GM23338 (cell line): ENCODE measurements at regions not wholly inside any gene's neighbourhood (a gene's known extent, or its start where the extent isn't known, plus 50 kb on each side); places are given as distances from the start of the nearest gene placed in this dataset.

Experiments
- ATAC-seq: fragments of 200-7000 bp; cut with Tn5 transposase; 3 replicates; pipeline ENCODE4 v1.9.1; 2020
- DNase-seq: peaks from one replicate; pipeline ENCODE4 v3.0.0-alpha.2; 2015; ENCODE audit warnings: low spot score
- H2AFZ ChIP-seq: fragments of 200-600 bp; sonication (generic); 2 replicates; pipeline ENCODE4 v1.8.0; 2016; ENCODE audit warnings: antibody characterized with exemption, mild to moderate bottlenecking, moderate library complexity
- H3F3A ChIP-seq: fragments of 200-600 bp; sonication (generic); replicated peaks from 2 replicates; pipeline ENCODE4 v1.8.0; 2017; ENCODE audit warnings: antibody characterized with exemption, mixed run types, low read depth
- H3K27ac ChIP-seq: fragments of 200-600 bp; sonication (generic); 2 replicates; pipeline ENCODE4 v1.6.1; 2016; ENCODE audit warnings: low read depth
- H3K27me3 ChIP-seq: fragments of 200-600 bp; sonication (generic); 2 replicates; pipeline ENCODE4 v1.8.0; 2016; ENCODE audit warnings: mild to moderate bottlenecking, mixed run types, moderate library complexity; ENCODE audit not compliant: insufficient read depth
- H3K36me3 ChIP-seq: fragments of 200-600 bp; sonication (generic); 2 replicates; pipeline ENCODE4 v1.8.0; 2016; ENCODE audit warnings: mild to moderate bottlenecking; ENCODE audit not compliant: insufficient read depth
- H3K4me1 ChIP-seq: fragments of 200-600 bp; sonication (generic); 2 replicates; pipeline ENCODE4 v1.8.0; 2016; ENCODE audit warnings: mild to moderate bottlenecking, moderate library complexity; ENCODE audit not compliant: insufficient read depth
- H3K4me2 ChIP-seq: fragments of 200-600 bp; sonication (generic); 2 replicates; pipeline ENCODE4 v1.7.1; 2017; ENCODE audit warnings: mixed run types
- H3K4me3 ChIP-seq: fragments of 200-600 bp; sonication (generic); 2 replicates; pipeline ENCODE4 v1.6.1; 2016; ENCODE audit warnings: mixed run types
- H3K79me2 ChIP-seq: fragments of 200-600 bp; sonication (generic); replicated peaks from 2 replicates; pipeline ENCODE4 v1.8.0; 2017; ENCODE audit warnings: mild to moderate bottlenecking; ENCODE audit not compliant: insufficient read depth
- H3K9me2 ChIP-seq: fragments of 200-600 bp; sonication (generic); 2 replicates; pipeline ENCODE4 v1.8.0; 2017; ENCODE audit not compliant: insufficient read depth
- H4K20me1 ChIP-seq: fragments of 200-600 bp; sonication (generic); replicated peaks from 2 replicates; pipeline ENCODE4 v1.8.0; 2017; ENCODE audit warnings: mild to moderate bottlenecking; ENCODE audit not compliant: insufficient read depth
- H3K27ac Mint-ChIP-seq: 2 replicates; pipeline ENCODE4 v1.8.0; 2020; ENCODE audit warnings: inconsistent platforms, mild to moderate bottlenecking, moderate library complexity, mixed read lengths
- H3K27me3 Mint-ChIP-seq: 3 replicates; pipeline ENCODE4 v1.8.0; 2022; ENCODE audit warnings: low read depth, mild to moderate bottlenecking, moderate library complexity, mixed read lengths, inconsistent platforms; ENCODE audit not compliant: insufficient read depth, poor library complexity
- H3K36me3 Mint-ChIP-seq: 3 replicates; pipeline ENCODE4 v1.8.0; 2021; ENCODE audit warnings: low read depth, mild to moderate bottlenecking, inconsistent platforms, moderate library complexity, mixed read lengths
- H3K4me1 Mint-ChIP-seq: 3 replicates; pipeline ENCODE4 v1.8.0; 2020; ENCODE audit warnings: mild to moderate bottlenecking, inconsistent platforms, mixed read lengths
- H3K4me3 Mint-ChIP-seq: 3 replicates; pipeline ENCODE4 v1.8.0; 2021; ENCODE audit warnings: moderate library complexity, mild to moderate bottlenecking, inconsistent platforms, mixed read lengths
- H3K9me3 Mint-ChIP-seq: 3 replicates; pipeline ENCODE4 v1.8.0; 2020; ENCODE audit warnings: moderate library complexity, mild to moderate bottlenecking, inconsistent platforms, mixed read lengths
- CREB1 ChIP-seq: fragments of 250-450 bp; sonication (Bioruptor Pico); IDR thresholded peaks from 2 replicates; pipeline ENCODE4 v1.5.0; 2020; ENCODE audit warnings: low read depth, mild to moderate bottlenecking, moderate library complexity
- CTCF ChIP-seq, 2 experiments: fragments of 200-600 bp in 1 of 2; sonication (generic) in 1 of 2; conservative IDR thresholded peaks; 2 replicates each; pipeline versions ENCODE4 v1.5.1 to v1.6.1; 2016 to 2017; ENCODE audit warnings: antibody characterized with exemption in 2 of 2, low read depth in 2 of 2, mild to moderate bottlenecking in 2 of 2, moderate library complexity in 1 of 2
- EZH2phosphoT487 ChIP-seq: fragments of 200-600 bp; sonication (generic); IDR thresholded peaks from one replicate; pipeline ENCODE4 v1.8.1; 2018; ENCODE audit warnings: antibody characterized with exemption; ENCODE audit not compliant: unreplicated experiment
- POLR2AphosphoS5 ChIP-seq: IDR thresholded peaks from 2 replicates; pipeline ENCODE4 v1.6.1; 2016; ENCODE audit warnings: antibody characterized with exemption, low read depth
- STAT1 ChIP-seq: IDR thresholded peaks from one replicate; pipeline ENCODE4 v1.6.1; 2016; ENCODE audit warnings: antibody characterized with exemption; ENCODE audit not compliant: unreplicated experiment
- TF ChIP-seq, protein P1 (sequence below): IDR thresholded peaks from 2 replicates; pipeline ENCODE4 v1.6.1; 2016; ENCODE audit warnings: antibody characterized with exemption
- TF ChIP-seq, protein P2 (sequence below): fragments of 250-450 bp; sonication (Bioruptor Pico); IDR thresholded peaks from 2 replicates; pipeline ENCODE4 v1.5.0; 2020; ENCODE audit warnings: mild to moderate bottlenecking, moderate library complexity

GRCh38 chr4:140309124-140309870 lies 64.1 kb upstream of the SCOC start (continued):
- TF ChIP-seq CREB1 (CRISPR knock-in tag), result no peak
- peak; percentile 36 to 73 for TF ChIP-seq CTCF (conservative IDR thresholded peaks at IDR 0.05; ENCODE audit: low read depth in 2 of 2)

DNA sequence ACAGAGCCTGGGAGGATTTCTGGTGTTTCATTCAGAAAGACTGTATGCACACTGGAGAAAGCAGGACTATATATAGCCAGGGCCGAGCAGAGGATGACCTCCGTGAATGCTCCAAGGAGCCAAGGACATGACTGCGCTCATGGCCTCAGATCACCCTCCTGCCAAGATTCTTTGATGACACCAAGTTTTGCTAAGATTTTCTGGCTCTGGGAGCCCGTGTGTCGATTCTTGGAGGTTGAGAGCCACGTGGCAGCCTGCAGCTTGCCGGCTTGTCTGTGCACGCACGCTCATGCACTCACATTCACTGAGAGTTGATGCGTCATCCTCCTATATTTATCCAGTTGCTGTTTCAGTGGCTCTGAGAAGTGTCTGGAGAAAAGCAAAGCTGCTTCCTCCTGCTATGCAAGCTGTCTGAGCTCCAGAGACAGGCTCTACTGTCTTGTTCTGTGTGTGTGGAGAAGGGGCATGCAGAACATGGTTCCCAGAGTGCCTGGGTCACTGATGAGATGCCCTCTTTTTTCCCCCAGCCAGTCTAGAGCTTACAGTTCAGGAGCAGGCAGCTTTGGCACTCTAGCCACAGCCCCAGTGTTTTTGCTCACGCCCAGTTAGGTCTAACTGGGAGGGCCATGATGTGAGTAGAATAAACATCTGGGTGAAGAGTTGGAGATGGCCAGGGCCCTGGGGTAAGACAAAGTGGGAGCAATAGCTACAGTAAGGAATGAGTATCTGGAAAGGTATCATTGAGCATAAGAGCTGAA lies 64.9 kb upstream of the SCOC start:
- Mint-ChIP-seq H3K27ac (no peak overlapping the region), H3K27me3 (no peaks in the 10 kb centered on the region), H3K36me3 (no peaks in the 10 kb centered on the region), H3K9me3 (no peaks in the 10 kb centered on the region), H3K4me1 (no peaks in the 10 kb centered on the region), H3K4me3 (no peak overlapping the region)
- no peak overlapping the region for H3K27ac ChIP-seq
- no peak overlapping the region for H3K4me3 ChIP-seq
- no peaks in the 10 kb centered on the region for H3K79me2 ChIP-seq
- H4K20me1 ChIP-seq, result no peaks in the 10 kb centered on the region
- H2AFZ ChIP-seq, result no peak overlapping the region
- H3K27me3 ChIP-seq, result peaks cover 8% of the 10 kb centered on the region
- H3F3A ChIP-seq, result no peaks in the 10 kb centered on the region
- H3K4me1 ChIP-seq, result no peaks in the 10 kb centered on the region
- H3K4me2 ChIP-seq, result no peak overlapping the region
- no peaks in the 10 kb centered on the region for H3K9me2 ChIP-seq
- DNase-seq, result no peak
- TF ChIP-seq, protein P1, sequence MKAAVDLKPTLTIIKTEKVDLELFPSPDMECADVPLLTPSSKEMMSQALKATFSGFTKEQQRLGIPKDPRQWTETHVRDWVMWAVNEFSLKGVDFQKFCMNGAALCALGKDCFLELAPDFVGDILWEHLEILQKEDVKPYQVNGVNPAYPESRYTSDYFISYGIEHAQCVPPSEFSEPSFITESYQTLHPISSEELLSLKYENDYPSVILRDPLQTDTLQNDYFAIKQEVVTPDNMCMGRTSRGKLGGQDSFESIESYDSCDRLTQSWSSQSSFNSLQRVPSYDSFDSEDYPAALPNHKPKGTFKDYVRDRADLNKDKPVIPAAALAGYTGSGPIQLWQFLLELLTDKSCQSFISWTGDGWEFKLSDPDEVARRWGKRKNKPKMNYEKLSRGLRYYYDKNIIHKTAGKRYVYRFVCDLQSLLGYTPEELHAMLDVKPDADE, result no peak
- TF ChIP-seq STAT1 (no peak), EZH2phosphoT487 (no peak), POLR2AphosphoS5 (no peak)
- ATAC-seq, result no peak
- H3K36me3 ChIP-seq, result no peaks in the 10 kb centered on the region

DNA sequence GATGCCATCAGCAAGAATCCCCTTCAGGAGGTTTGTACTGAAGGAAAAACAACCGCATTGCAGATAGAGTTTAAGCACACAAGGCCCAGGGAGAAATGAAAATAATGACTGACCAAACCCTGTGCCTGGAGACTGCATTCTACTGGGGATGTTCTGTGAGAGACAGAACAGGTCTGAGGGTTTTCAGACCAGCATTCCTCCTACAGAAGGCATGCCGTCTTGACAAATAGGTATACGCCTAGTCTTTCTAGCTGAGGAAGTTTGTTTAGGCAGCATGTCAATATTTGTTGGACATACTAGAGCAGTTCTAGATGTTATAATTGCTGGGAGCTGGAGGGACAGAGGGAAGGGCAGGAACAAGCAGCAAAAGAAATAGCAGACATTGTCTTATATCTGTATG lies 68.4 kb upstream of the SCOC start:
- peaks cover 2% of the 10 kb centered on the region for H3K27me3 Mint-ChIP-seq
- no peaks in the 10 kb centered on the region for H3K36me3 Mint-ChIP-seq
- H3K9me2 ChIP-seq, result no peaks in the 10 kb centered on the region
- no peak overlapping the region for H2AFZ ChIP-seq
- no peak overlapping the region for H3K4me3 ChIP-seq
- no peaks in the 10 kb centered on the region for H3K9me3 Mint-ChIP-seq
- ATAC-seq (no peak), DNase-seq (no peak)
- H4K20me1 ChIP-seq, result no peaks in the 10 kb centered on the region
- H3K27ac ChIP-seq, result no peak overlapping the region
- no peak overlapping the region for H3K4me3 Mint-ChIP-seq
- H3K27me3 ChIP-seq, result no peaks in the 10 kb centered on the region
- no peaks in the 10 kb centered on the region for H3F3A ChIP-seq
- no peaks in the 10 kb centered on the region for H3K4me1 Mint-ChIP-seq
- no peaks in the 10 kb centered on the region for H3K4me1 ChIP-seq
- H3K36me3 ChIP-seq, result no peaks in the 10 kb centered on the region
- no peaks in the 10 kb centered on the region for H3K79me2 ChIP-seq
- no peak overlapping the region for H3K27ac Mint-ChIP-seq
- H3K4me2 ChIP-seq, result no peak overlapping the region
- TF ChIP-seq, protein P2, sequence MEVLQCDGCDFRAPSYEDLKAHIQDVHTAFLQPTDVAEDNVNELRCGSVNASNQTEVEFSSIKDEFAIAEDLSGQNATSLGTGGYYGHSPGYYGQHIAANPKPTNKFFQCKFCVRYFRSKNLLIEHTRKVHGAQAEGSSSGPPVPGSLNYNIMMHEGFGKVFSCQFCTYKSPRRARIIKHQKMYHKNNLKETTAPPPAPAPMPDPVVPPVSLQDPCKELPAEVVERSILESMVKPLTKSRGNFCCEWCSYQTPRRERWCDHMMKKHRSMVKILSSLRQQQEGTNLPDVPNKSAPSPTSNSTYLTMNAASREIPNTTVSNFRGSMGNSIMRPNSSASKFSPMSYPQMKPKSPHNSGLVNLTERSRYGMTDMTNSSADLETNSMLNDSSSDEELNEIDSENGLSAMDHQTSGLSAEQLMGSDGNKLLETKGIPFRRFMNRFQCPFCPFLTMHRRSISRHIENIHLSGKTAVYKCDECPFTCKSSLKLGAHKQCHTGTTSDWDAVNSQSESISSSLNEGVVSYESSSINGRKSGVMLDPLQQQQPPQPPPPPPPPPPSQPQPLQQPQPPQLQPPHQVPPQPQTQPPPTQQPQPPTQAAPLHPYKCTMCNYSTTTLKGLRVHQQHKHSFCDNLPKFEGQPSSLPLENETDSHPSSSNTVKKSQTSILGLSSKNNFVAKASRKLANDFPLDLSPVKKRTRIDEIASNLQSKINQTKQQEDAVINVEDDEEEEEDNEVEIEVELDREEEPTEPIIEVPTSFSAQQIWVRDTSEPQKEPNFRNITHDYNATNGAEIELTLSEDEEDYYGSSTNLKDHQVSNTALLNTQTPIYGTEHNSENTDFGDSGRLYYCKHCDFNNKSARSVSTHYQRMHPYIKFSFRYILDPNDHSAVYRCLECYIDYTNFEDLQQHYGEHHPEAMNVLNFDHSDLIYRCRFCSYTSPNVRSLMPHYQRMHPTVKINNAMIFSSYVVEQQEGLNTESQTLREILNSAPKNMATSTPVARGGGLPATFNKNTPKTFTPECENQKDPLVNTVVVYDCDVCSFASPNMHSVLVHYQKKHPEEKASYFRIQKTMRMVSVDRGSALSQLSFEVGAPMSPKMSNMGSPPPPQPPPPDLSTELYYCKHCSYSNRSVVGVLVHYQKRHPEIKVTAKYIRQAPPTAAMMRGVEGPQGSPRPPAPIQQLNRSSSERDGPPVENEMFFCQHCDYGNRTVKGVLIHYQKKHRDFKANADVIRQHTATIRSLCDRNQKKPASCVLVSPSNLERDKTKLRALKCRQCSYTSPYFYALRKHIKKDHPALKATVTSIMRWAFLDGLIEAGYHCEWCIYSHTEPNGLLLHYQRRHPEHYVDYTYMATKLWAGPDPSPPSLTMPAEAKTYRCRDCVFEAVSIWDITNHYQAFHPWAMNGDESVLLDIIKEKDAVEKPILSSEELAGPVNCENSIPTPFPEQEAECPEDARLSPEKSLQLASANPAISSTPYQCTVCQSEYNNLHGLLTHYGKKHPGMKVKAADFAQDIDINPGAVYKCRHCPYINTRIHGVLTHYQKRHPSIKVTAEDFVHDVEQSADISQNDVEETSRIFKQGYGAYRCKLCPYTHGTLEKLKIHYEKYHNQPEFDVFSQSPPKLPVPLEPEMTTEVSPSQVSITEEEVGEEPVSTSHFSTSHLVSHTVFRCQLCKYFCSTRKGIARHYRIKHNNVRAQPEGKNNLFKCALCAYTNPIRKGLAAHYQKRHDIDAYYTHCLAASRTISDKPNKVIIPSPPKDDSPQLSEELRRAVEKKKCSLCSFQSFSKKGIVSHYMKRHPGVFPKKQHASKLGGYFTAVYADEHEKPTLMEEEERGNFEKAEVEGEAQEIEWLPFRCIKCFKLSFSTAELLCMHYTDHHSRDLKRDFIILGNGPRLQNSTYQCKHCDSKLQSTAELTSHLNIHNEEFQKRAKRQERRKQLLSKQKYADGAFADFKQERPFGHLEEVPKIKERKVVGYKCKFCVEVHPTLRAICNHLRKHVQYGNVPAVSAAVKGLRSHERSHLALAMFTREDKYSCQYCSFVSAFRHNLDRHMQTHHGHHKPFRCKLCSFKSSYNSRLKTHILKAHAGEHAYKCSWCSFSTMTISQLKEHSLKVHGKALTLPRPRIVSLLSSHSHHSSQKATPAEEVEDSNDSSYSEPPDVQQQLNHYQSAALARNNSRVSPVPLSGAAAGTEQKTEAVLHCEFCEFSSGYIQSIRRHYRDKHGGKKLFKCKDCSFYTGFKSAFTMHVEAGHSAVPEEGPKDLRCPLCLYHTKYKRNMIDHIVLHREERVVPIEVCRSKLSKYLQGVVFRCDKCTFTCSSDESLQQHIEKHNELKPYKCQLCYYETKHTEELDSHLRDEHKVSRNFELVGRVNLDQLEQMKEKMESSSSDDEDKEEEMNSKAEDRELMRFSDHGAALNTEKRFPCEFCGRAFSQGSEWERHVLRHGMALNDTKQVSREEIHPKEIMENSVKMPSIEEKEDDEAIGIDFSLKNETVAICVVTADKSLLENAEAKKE (CRISPR knock-in tag), result no peak
- no peak for TF ChIP-seq STAT1
